ENCODE measurements at regions not wholly inside any gene's neighbourhood (a gene's known extent, or its start where the extent isn't known, plus 50 kb on each side); places are given as distances from the start of the nearest gene placed in this dataset.

DNA sequence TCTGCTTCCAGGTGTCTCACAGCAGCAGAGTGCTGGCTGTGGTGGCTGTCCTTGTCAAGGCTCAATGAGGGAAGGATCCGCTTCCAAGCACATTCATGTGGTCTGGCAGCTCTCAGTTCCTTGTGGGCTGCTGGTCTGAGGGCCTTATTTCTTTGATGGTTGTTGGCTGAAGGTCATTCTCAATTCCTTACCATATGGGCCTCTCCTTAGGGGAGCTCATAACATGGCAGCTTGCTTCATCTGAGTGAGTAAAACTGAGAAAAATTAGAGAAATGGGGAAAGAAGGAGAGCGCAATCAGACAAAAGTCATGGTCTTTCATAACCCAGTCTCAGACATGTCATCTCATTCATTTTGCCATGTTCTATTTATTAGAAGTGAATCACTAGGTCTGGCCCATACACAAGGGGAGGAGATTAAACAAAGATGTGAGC is 81.7 kb upstream of the TSPAN2 start:
- TF ChIP-seq, protein P1, sequence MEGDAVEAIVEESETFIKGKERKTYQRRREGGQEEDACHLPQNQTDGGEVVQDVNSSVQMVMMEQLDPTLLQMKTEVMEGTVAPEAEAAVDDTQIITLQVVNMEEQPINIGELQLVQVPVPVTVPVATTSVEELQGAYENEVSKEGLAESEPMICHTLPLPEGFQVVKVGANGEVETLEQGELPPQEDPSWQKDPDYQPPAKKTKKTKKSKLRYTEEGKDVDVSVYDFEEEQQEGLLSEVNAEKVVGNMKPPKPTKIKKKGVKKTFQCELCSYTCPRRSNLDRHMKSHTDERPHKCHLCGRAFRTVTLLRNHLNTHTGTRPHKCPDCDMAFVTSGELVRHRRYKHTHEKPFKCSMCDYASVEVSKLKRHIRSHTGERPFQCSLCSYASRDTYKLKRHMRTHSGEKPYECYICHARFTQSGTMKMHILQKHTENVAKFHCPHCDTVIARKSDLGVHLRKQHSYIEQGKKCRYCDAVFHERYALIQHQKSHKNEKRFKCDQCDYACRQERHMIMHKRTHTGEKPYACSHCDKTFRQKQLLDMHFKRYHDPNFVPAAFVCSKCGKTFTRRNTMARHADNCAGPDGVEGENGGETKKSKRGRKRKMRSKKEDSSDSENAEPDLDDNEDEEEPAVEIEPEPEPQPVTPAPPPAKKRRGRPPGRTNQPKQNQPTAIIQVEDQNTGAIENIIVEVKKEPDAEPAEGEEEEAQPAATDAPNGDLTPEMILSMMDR (IDR thresholded peaks at IDR 0.05; ENCODE audit: low read length): no peak
- TF ChIP-seq EZH2 (IDR thresholded peaks at IDR 0.05; ENCODE audit: borderline replicate concordance, low read length): no peak
